Neural cell (in vitro differentiated cells): ENCODE measurements at regions not wholly inside any gene's neighbourhood (a gene's known extent, or its start where the extent isn't known, plus 50 kb on each side); places are given as distances from the start of the nearest gene placed in this dataset.

Experiments
- EP300 ChIP-seq: fragments of 450-650 bp; conservative IDR thresholded peaks from 2 replicates; pipeline ENCODE4 v1.6.1; 2014; ENCODE audit warnings: antibody characterized with exemption, mild to moderate bottlenecking, moderate library complexity; ENCODE audit not compliant: poor library complexity, severe bottlenecking
- EZH2 ChIP-seq: fragments of 200-600, 300-800 bp; shearing (Covaris generic), sonication (generic); IDR thresholded peaks from 2 replicates; pipeline ENCODE4 v1.6.1; 2014; ENCODE audit warnings: antibody characterized with exemption, low read length, borderline replicate concordance, mild to moderate bottlenecking; ENCODE audit not compliant: insufficient read depth, poor library complexity, severe bottlenecking
- MXI1 ChIP-seq: fragments of 450-650 bp; conservative IDR thresholded peaks from 2 replicates; pipeline ENCODE4 v1.6.1; 2014; ENCODE audit warnings: antibody characterized with exemption, mild to moderate bottlenecking; ENCODE audit not compliant: poor library complexity, severe bottlenecking
- POLR2AphosphoS5 ChIP-seq: IDR thresholded peaks from 2 replicates; pipeline ENCODE4 v1.6.1; 2012
- RAD21 ChIP-seq: fragments of 450-650 bp; conservative IDR thresholded peaks from 2 replicates; pipeline ENCODE4 v1.6.1; 2014; ENCODE audit warnings: antibody characterized with exemption, mild to moderate bottlenecking, moderate library complexity
- SMC3 ChIP-seq: fragments of 450-650 bp; conservative IDR thresholded peaks from 2 replicates; pipeline ENCODE4 v1.6.1; 2014; ENCODE audit warnings: antibody characterized with exemption, mild to moderate bottlenecking, moderate library complexity; ENCODE audit not compliant: poor library complexity
- TAF1 ChIP-seq: IDR thresholded peaks from 2 replicates; pipeline ENCODE4 v1.6.1; 2012; ENCODE audit warnings: low read depth
- TF ChIP-seq, protein P1 (sequence below): fragments of 450-650 bp; IDR thresholded peaks from 2 replicates; pipeline ENCODE4 v1.5.1; 2014; ENCODE audit warnings: antibody characterized with exemption, mild to moderate bottlenecking, moderate library complexity; ENCODE audit not compliant: poor library complexity, severe bottlenecking
- TF ChIP-seq, protein P2 (sequence below): IDR thresholded peaks from 2 replicates; pipeline ENCODE4 v1.6.1; 2012; ENCODE audit warnings: borderline replicate concordance

DNA sequence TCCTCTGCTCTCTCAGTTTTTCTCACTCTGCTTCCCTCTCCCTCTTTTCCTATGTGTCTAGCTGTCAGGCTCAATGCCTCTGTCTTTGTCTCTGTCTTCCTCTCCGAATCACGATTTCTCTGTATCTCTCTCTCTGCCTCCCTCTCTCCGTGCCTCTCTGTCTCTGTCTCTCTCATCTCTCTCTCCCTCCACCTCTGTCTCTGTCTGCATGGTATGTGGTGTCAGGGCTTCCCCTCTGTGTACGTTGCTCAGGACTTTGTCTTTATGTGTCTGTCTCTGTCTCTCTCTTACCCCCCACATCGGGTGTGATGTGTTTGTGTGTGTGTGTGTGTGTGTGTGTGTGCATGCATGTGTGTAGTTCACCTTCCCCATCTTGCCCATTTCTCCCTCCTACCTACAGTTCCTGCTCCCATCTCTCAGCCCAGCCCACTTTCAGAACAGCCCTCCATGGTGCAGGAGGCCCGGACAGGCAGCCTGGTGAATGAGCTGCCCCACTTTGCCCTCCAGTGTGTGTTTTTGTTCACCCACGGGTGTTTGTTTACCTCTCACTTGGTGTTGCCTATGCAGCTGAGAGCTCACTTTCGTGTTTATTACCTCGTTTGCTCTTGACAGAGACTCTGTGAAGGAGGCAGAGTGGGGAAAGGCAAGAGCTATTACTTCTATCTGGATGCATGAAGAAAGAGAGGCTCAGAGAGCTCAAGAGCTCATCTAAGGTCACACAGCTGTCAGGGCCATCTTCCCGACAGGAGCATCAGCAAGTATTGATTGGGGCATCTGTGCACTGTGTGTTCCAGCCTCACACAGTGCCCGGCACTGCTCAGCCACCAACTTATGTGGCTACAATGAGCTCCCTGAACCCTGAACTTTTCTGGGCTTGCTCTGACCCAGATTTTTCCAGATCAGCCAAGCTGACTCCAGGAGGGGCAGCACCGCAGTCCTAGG is 163.5 kb upstream of the ZMIZ1 start:
- no peak for TF ChIP-seq EP300
- TF ChIP-seq RAD21: no peak
- TF ChIP-seq, protein P1, sequence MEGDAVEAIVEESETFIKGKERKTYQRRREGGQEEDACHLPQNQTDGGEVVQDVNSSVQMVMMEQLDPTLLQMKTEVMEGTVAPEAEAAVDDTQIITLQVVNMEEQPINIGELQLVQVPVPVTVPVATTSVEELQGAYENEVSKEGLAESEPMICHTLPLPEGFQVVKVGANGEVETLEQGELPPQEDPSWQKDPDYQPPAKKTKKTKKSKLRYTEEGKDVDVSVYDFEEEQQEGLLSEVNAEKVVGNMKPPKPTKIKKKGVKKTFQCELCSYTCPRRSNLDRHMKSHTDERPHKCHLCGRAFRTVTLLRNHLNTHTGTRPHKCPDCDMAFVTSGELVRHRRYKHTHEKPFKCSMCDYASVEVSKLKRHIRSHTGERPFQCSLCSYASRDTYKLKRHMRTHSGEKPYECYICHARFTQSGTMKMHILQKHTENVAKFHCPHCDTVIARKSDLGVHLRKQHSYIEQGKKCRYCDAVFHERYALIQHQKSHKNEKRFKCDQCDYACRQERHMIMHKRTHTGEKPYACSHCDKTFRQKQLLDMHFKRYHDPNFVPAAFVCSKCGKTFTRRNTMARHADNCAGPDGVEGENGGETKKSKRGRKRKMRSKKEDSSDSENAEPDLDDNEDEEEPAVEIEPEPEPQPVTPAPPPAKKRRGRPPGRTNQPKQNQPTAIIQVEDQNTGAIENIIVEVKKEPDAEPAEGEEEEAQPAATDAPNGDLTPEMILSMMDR: no peak
- TF ChIP-seq, protein P2, sequence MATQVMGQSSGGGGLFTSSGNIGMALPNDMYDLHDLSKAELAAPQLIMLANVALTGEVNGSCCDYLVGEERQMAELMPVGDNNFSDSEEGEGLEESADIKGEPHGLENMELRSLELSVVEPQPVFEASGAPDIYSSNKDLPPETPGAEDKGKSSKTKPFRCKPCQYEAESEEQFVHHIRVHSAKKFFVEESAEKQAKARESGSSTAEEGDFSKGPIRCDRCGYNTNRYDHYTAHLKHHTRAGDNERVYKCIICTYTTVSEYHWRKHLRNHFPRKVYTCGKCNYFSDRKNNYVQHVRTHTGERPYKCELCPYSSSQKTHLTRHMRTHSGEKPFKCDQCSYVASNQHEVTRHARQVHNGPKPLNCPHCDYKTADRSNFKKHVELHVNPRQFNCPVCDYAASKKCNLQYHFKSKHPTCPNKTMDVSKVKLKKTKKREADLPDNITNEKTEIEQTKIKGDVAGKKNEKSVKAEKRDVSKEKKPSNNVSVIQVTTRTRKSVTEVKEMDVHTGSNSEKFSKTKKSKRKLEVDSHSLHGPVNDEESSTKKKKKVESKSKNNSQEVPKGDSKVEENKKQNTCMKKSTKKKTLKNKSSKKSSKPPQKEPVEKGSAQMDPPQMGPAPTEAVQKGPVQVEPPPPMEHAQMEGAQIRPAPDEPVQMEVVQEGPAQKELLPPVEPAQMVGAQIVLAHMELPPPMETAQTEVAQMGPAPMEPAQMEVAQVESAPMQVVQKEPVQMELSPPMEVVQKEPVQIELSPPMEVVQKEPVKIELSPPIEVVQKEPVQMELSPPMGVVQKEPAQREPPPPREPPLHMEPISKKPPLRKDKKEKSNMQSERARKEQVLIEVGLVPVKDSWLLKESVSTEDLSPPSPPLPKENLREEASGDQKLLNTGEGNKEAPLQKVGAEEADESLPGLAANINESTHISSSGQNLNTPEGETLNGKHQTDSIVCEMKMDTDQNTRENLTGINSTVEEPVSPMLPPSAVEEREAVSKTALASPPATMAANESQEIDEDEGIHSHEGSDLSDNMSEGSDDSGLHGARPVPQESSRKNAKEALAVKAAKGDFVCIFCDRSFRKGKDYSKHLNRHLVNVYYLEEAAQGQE: no peak
- TF ChIP-seq MXI1: no peak
- no peak for TF ChIP-seq POLR2AphosphoS5
- TF ChIP-seq EZH2: no peak
- no peak for TF ChIP-seq TAF1
- TF ChIP-seq SMC3: no peak
